ENCODE measurements at regions not wholly inside any gene's neighbourhood (a gene's known extent, or its start where the extent isn't known, plus 50 kb on each side); places are given as distances from the start of the nearest gene placed in this dataset.
"Not testable (repeated sequence)": the region's sequence is repeated elsewhere in the genome, so short reads cannot be mapped to it uniquely, and the experiment has no call there.

DNA sequence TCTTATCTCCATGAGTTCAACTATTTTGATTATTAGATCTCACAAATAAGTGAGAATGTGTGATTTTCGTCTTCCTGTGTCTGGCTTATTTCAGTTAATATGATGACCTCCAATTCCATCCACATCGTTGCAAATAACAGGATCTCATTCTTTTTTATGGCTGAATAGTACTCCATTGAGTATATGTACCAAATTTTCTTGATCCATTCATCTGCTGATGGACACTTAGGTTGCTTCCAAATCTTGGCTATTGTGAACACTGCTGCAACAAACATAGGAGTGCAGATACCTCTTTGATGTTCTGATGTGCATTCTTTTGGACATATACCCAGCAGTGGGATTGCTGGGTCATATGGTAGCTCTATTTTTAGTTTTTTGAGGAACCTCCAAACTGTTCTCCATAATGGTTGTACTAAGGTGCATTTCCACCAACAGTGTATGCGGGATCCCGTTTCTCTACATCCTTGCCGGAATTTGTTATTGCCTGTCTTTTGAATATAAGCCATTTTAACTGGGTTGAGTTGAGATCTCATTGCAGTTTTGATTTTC, 187.9 kb downstream of the BCAS1 start:
- TF ChIP-seq, protein P1, sequence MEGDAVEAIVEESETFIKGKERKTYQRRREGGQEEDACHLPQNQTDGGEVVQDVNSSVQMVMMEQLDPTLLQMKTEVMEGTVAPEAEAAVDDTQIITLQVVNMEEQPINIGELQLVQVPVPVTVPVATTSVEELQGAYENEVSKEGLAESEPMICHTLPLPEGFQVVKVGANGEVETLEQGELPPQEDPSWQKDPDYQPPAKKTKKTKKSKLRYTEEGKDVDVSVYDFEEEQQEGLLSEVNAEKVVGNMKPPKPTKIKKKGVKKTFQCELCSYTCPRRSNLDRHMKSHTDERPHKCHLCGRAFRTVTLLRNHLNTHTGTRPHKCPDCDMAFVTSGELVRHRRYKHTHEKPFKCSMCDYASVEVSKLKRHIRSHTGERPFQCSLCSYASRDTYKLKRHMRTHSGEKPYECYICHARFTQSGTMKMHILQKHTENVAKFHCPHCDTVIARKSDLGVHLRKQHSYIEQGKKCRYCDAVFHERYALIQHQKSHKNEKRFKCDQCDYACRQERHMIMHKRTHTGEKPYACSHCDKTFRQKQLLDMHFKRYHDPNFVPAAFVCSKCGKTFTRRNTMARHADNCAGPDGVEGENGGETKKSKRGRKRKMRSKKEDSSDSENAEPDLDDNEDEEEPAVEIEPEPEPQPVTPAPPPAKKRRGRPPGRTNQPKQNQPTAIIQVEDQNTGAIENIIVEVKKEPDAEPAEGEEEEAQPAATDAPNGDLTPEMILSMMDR (IDR thresholded peaks at IDR 0.05 in 4 of 5, conservative IDR thresholded peaks at IDR 0.05 in 1 of 5), result not testable (repeated sequence)
- not testable (repeated sequence) for TF ChIP-seq POLR2A (IDR thresholded peaks at IDR 0.05)

All from gastrocnemius medialis (tissue), 4 donors.